K562 (cell line): ENCODE measurements at regions not wholly inside any gene's neighbourhood (a gene's known extent, or its start where the extent isn't known, plus 50 kb on each side); places are given as distances from the start of the nearest gene placed in this dataset.

Experiments used
- ATAC-seq: fragments of 200-7000 bp; cut with Tn5 transposase; 3 replicates; pipeline ENCODE4 v1.9.1; 2020; ENCODE audit warnings: moderate library complexity
- BruUV-seq: library from RNA; stranded (reverse); fragments of 400-500 nt; replicated peaks from 2 replicates; lab custom pipeline; 2021; lab: Mats Ljungman, UMichigan
- CTCF ChIA-PET: fragments of 300-600 bp; formaldehyde crosslinking; extraction: SDS; loops from one replicate; lab custom pipeline; 2021; ENCODE audit warnings: low intra/inter-chr PET ratio; lab: Yijun Ruan, JAX
- POLR2A ChIA-PET: fragments of 300-600, 350-650 bp; sonication (Branson Sonifier 250); formaldehyde crosslinking; extraction: SDS; loops from one replicate; lab custom pipeline; 2021; ENCODE audit warnings: antibody characterized with exemption, inconsistent platforms; lab: Yijun Ruan, JAX
- DNase-seq, 4 experiments: peaks; one replicate each; pipeline versions ENCODE4 v3.0.0 to v3.0.0-alpha.2; 2011 to 2018; ENCODE audit warnings: low spot score in 3 of 4, mixed read lengths in 3 of 4; ENCODE audit errors: extremely low read depth in 1 of 4
- FAIRE-seq: peaks from 2 replicates; lab custom pipeline; 2011; peaks lifted over from hg19 to GRCh38; lab: Jason Lieb, UNC
- H2AFZ ChIP-seq: 2 replicates; pipeline ENCODE4 v1.6.0; 2011; ENCODE audit warnings: low read depth, low read length, control low read depth, inconsistent platforms
- H3K27ac ChIP-seq: fragments of 200-600 bp; 3 replicates; pipeline ENCODE4 v1.8.0; 2011; ENCODE audit warnings: low read depth, mild to moderate bottlenecking, control low read depth, inconsistent platforms, low read length, moderate library complexity, mixed read lengths; ENCODE audit errors: extremely low read depth
- H3K27me3 ChIP-seq, 2 experiments: fragments of 300-600 bp in 1 of 2; 2 replicates in 1 of 2; 3 replicates in 1 of 2; pipeline versions ENCODE4 v1.6.0 to v1.8.0; 2011; ENCODE audit warnings: inconsistent platforms in 2 of 2, low read length in 2 of 2, mild to moderate bottlenecking in 1 of 2, mixed read lengths in 1 of 2, moderate library complexity in 1 of 2; ENCODE audit not compliant: control insufficient read depth in 2 of 2, insufficient read depth in 2 of 2
- H3K36me3 ChIP-seq: fragments of 300-600 bp; 3 replicates; pipeline ENCODE4 v1.8.0; 2011; ENCODE audit warnings: mild to moderate bottlenecking, low read length, inconsistent platforms; ENCODE audit not compliant: control insufficient read depth, insufficient read depth
- H3K4me1 ChIP-seq, 2 experiments: fragments of 200-600 bp in 1 of 2; replicated peaks in 1 of 2; 2 replicates in 1 of 2; 3 replicates in 1 of 2; pipeline versions ENCODE4 v1.5.1 to v1.8.0; 2011; ENCODE audit warnings: inconsistent platforms in 2 of 2, low read length in 2 of 2, mild to moderate bottlenecking in 1 of 2, mixed read lengths in 1 of 2, moderate library complexity in 1 of 2; ENCODE audit not compliant: control insufficient read depth in 2 of 2, insufficient read depth in 2 of 2
- H3K4me2 ChIP-seq: 2 replicates; pipeline ENCODE4 v1.6.1; 2011; ENCODE audit warnings: low read length, control low read depth, inconsistent platforms, mixed read lengths; ENCODE audit not compliant: insufficient read depth
- H3K4me3 ChIP-seq: fragments of 200-600 bp; sonication (generic), shearing (Covaris generic); 2 replicates; pipeline ENCODE4 v1.5.1; 2016; ENCODE audit warnings: control low read depth, inconsistent platforms
- H3K79me2 ChIP-seq: fragments of 200-600 bp; 3 replicates; pipeline ENCODE4 v1.8.0; 2011; ENCODE audit warnings: low read length, inconsistent platforms; ENCODE audit not compliant: control insufficient read depth, insufficient read depth
- H3K9ac ChIP-seq, 2 experiments: 2 replicates each; pipeline versions ENCODE4 v1.6.0 to v1.6.1; 2011; ENCODE audit warnings: low read depth in 2 of 2, low read length in 2 of 2, control low read depth in 1 of 2, inconsistent platforms in 1 of 2, mild to moderate bottlenecking in 1 of 2, mixed read lengths in 1 of 2; ENCODE audit not compliant: insufficient read depth in 1 of 2
- H3K9me1 ChIP-seq: one replicate; pipeline ENCODE4 v1.6.0; 2011; ENCODE audit warnings: inconsistent platforms, mild to moderate bottlenecking, low read length, moderate library complexity; ENCODE audit not compliant: control insufficient read depth, insufficient read depth
- H3K9me3 ChIP-seq: replicated peaks from 2 replicates; pipeline ENCODE4 v1.5.1; 2011; ENCODE audit warnings: low read depth, low read length, inconsistent platforms; ENCODE audit not compliant: control insufficient read depth, insufficient read depth
- H4K20me1 ChIP-seq: replicated peaks from 2 replicates; pipeline ENCODE4 v1.6.1; 2011; ENCODE audit warnings: low read length, inconsistent platforms, mixed read lengths; ENCODE audit not compliant: control insufficient read depth, insufficient read depth
- BRD9 ChIP-seq: fragments of 450-650 bp; IDR thresholded peaks from 2 replicates; pipeline ENCODE4 v1.6.1; 2018; ENCODE audit warnings: low read depth; ENCODE audit not compliant: partially characterized antibody
- ETV1 ChIP-seq: fragments of 450-650 bp; conservative IDR thresholded peaks from 2 replicates; pipeline ENCODE4 v1.6.1; 2016; ENCODE audit warnings: missing genetic modification characterization, control low read depth, low read depth, missing compliant biosample characterization
- MAFF ChIP-seq: IDR thresholded peaks from 2 replicates; pipeline ENCODE4 v1.6.1; 2012; ENCODE audit warnings: low read length, improper control_type of control experiment
- NFATC3 ChIP-seq: fragments of 450-650 bp; IDR thresholded peaks from 2 replicates; pipeline ENCODE4 v1.6.1; 2017; ENCODE audit warnings: mild to moderate bottlenecking
- NR3C1 ChIP-seq: sonication (generic); formaldehyde crosslinking; IDR thresholded peaks from 2 replicates; pipeline ENCODE4 v1.8.1; 2022; ENCODE audit warnings: missing genetic modification reagents
- POLR2G ChIP-seq: fragments of 200-400 bp; formaldehyde crosslinking; IDR thresholded peaks from 2 replicates; pipeline ENCODE4 v1.6.1; 2017; ENCODE audit warnings: low read depth, mild to moderate bottlenecking, antibody characterized with exemption, low read length, moderate library complexity
- SAP30 ChIP-seq: fragments of 200-600 bp; sonication (generic); IDR thresholded peaks from 2 replicates; pipeline ENCODE4 v1.6.1; 2012; ENCODE audit warnings: borderline replicate concordance, low read depth, mild to moderate bottlenecking, moderate library complexity, low read length, control low read depth, inconsistent platforms; ENCODE audit not compliant: insufficient read depth, poor library complexity, severe bottlenecking
- TCF3 ChIP-seq: sonication (generic); formaldehyde crosslinking; IDR thresholded peaks from 2 replicates; pipeline ENCODE4 v1.4.0; 2020; ENCODE audit warnings: mild to moderate bottlenecking, missing genetic modification reagents
- TGIF2 ChIP-seq: sonication (generic); formaldehyde crosslinking; IDR thresholded peaks from 2 replicates; pipeline ENCODE4 v1.8.1; 2022; ENCODE audit warnings: mild to moderate bottlenecking, missing genetic modification reagents, moderate library complexity
- XRCC3 ChIP-seq: fragments of 450-650 bp; IDR thresholded peaks from 2 replicates; pipeline ENCODE4 v1.6.1; 2017; ENCODE audit warnings: mild to moderate bottlenecking, moderate library complexity
- ZNF253 ChIP-seq: fragments of 250-450 bp; sonication (Bioruptor Pico); conservative IDR thresholded peaks from 2 replicates; pipeline ENCODE4 v1.6.1; 2021; ENCODE audit warnings: mild to moderate bottlenecking
- ZNF707 ChIP-seq: fragments of 250-450 bp; sonication (Bioruptor Pico); conservative IDR thresholded peaks from 2 replicates; pipeline ENCODE4 v1.8.0; 2022; ENCODE audit warnings: inconsistent platforms, mild to moderate bottlenecking, moderate library complexity
- WGBS: fragments of 100-300 bp; shearing (Covaris generic); methylation state at CpG from one replicate; pipeline ENCODE4 v1.1.6; 2016; ENCODE audit warnings: low coverage, mixed read lengths; ENCODE audit not compliant: insufficient coverage; ENCODE audit errors: missing lambda C conversion rate; 5-methylcytosine and 5-hydroxymethylcytosine counted together
- in situ Hi-C: fragments of 300-500 bp; cut with MboI; formaldehyde crosslinking; loops from 4 replicates; pipeline ENCODE4 v1.15.0; 2018; ENCODE audit warnings: inconsistent platforms, mixed read lengths
- intact Hi-C: fragments of 100-400 bp; cut with micrococcal nuclease; formaldehyde crosslinking; loops from 2 replicates; pipeline ENCODE4 v1.14.2; 2022
- TF ChIP-seq, protein P1 (sequence below): IDR thresholded peaks from 2 replicates; pipeline ENCODE4 v1.6.1; 2011; ENCODE audit warnings: borderline replicate concordance, low read depth, mild to moderate bottlenecking, moderate library complexity, low read length; ENCODE audit not compliant: insufficient read depth, poor library complexity, severe bottlenecking
- TF ChIP-seq, protein P2 (sequence below): fragments of 450-650 bp; IDR thresholded peaks from 2 replicates; pipeline ENCODE4 v1.6.1; 2016; ENCODE audit warnings: mild to moderate bottlenecking

- Histone ChIP-seq H3K79me2 (no peaks in the 10 kb centered on the region), H4K20me1 (no peaks in the 10 kb centered on the region), H2AFZ (no peak overlapping the region), H3K9me3 (no peaks in the 10 kb centered on the region), H3K27ac (no peak overlapping the region), H3K4me2 (no peak overlapping the region), H3K36me3 (no peaks in the 10 kb centered on the region), H3K4me3 (no peak overlapping the region), H3K9ac (no peak overlapping the region), H3K27me3 (no peaks in the 10 kb centered on the region), H3K9me1 (no peaks in the 10 kb centered on the region), H3K4me1 (no peaks in the 10 kb centered on the region)
- FAIRE-seq = no peak
- in situ Hi-C loops = no loop called here
- WGBS = 0% methylated on average over 2 of the region's 2 CpGs
- intact Hi-C loops = no loop called here
- TF ChIP-seq BRD9 = no peak
- TF ChIP-seq SAP30 = no peak
- no peak for TF ChIP-seq TGIF2 (CRISPR knock-in tag)
- no peak for TF ChIP-seq ETV1 (tag)
- TF ChIP-seq NFATC3 = no peak
- TF ChIP-seq NR3C1 (CRISPR knock-in tag) = no peak
- TF ChIP-seq XRCC3 = no peak
- TF ChIP-seq ZNF707 = no peak
- DNase-seq = no peak
- POLR2A ChIA-PET = no interaction called here
- CTCF ChIA-PET = no interaction called here
- BruUV-seq = no TSS peak
- no peak for ATAC-seq
These were observed 724.3 kb upstream of the CXADR start for GRCh38 chr21:16788584-16788983.

- no peak for FAIRE-seq
- WGBS = 0% methylated on average over 3 of the region's 3 CpGs
- TF ChIP-seq MAFF (no peak), POLR2G (no peak), TCF3 (CRISPR knock-in tag) (no peak), ZNF253 (no peak)
- TF ChIP-seq, protein P1, sequence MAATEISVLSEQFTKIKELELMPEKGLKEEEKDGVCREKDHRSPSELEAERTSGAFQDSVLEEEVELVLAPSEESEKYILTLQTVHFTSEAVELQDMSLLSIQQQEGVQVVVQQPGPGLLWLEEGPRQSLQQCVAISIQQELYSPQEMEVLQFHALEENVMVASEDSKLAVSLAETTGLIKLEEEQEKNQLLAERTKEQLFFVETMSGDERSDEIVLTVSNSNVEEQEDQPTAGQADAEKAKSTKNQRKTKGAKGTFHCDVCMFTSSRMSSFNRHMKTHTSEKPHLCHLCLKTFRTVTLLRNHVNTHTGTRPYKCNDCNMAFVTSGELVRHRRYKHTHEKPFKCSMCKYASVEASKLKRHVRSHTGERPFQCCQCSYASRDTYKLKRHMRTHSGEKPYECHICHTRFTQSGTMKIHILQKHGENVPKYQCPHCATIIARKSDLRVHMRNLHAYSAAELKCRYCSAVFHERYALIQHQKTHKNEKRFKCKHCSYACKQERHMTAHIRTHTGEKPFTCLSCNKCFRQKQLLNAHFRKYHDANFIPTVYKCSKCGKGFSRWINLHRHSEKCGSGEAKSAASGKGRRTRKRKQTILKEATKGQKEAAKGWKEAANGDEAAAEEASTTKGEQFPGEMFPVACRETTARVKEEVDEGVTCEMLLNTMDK = no peak
- TF ChIP-seq, protein P2, sequence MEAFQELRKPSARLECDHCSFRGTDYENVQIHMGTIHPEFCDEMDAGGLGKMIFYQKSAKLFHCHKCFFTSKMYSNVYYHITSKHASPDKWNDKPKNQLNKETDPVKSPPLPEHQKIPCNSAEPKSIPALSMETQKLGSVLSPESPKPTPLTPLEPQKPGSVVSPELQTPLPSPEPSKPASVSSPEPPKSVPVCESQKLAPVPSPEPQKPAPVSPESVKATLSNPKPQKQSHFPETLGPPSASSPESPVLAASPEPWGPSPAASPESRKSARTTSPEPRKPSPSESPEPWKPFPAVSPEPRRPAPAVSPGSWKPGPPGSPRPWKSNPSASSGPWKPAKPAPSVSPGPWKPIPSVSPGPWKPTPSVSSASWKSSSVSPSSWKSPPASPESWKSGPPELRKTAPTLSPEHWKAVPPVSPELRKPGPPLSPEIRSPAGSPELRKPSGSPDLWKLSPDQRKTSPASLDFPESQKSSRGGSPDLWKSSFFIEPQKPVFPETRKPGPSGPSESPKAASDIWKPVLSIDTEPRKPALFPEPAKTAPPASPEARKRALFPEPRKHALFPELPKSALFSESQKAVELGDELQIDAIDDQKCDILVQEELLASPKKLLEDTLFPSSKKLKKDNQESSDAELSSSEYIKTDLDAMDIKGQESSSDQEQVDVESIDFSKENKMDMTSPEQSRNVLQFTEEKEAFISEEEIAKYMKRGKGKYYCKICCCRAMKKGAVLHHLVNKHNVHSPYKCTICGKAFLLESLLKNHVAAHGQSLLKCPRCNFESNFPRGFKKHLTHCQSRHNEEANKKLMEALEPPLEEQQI = no peak
These were observed 723.2 kb upstream of the CXADR start for GRCh38 chr21:16789636-16790035.

More at GRCh38 chr21:16789636-16790035, 723.2 kb upstream of the CXADR start:
- intact Hi-C loops (no loop called here), in situ Hi-C loops (no loop called here)
- no peak overlapping the region for H3K4me2 ChIP-seq
- H3K36me3 ChIP-seq = no peaks in the 10 kb centered on the region
- no peak for ATAC-seq
- H3K9me1 ChIP-seq = no peaks in the 10 kb centered on the region
- DNase-seq = no peak
- H3K9me3 ChIP-seq = no peaks in the 10 kb centered on the region
- no TSS peak for BruUV-seq
- no peaks in the 10 kb centered on the region for H3K27me3 ChIP-seq
- no peaks in the 10 kb centered on the region for H3K4me1 ChIP-seq
- H3K79me2 ChIP-seq = no peaks in the 10 kb centered on the region
- ChIA-PET CTCF (no interaction called here), POLR2A (no interaction called here)
- no peaks in the 10 kb centered on the region for H4K20me1 ChIP-seq
- H3K4me3 ChIP-seq = no peak overlapping the region
- no peak overlapping the region for H3K9ac ChIP-seq
- H2AFZ ChIP-seq = no peak overlapping the region
- no peak overlapping the region for H3K27ac ChIP-seq
